Prostate gland (tissue), 2 donors: ENCODE measurements at regions not wholly inside any gene's neighbourhood (a gene's known extent, or its start where the extent isn't known, plus 50 kb on each side); places are given as distances from the start of the nearest gene placed in this dataset.

Source experiments
- DNase-seq: peaks from one replicate; pipeline ENCODE4 v3.0.0-alpha.2; 2019; ENCODE audit warnings: low spot score
- H3K27ac ChIP-seq, 2 donors: fragments of 200-600 bp; sonication (generic); 2 replicates each; pipeline ENCODE4 v1.5.1; 2017 to 2019
- H3K27me3 ChIP-seq: fragments of 200-600 bp; sonication (generic); replicated peaks from 2 replicates; pipeline ENCODE4 v1.5.1; 2019; ENCODE audit not compliant: insufficient read depth
- H3K36me3 ChIP-seq, 2 donors: fragments of 200-600 bp; sonication (generic); 1 replicate in 1 of 2; 2 replicates in 1 of 2; pipeline versions ENCODE4 v1.5.1 to v1.8.1; 2017 to 2019
- H3K4me1 ChIP-seq: fragments of 200-600 bp; sonication (generic); replicated peaks from 2 replicates; pipeline ENCODE4 v1.5.1; 2019
- H3K4me3 ChIP-seq, 2 donors: fragments of 200-600 bp; sonication (generic); 2 replicates each; pipeline ENCODE4 v1.5.1; 2017 to 2019
- H3K9me3 ChIP-seq: fragments of 200-600 bp; sonication (generic); 2 replicates; pipeline ENCODE4 v1.5.1; 2017
- CTCF ChIP-seq, 4 experiments: fragments of 200-600 bp in 2 of 4; fragments of 450-650 bp in 2 of 4; sonication (generic) in 2 of 4; IDR thresholded peaks; 1 replicate in 3 of 4; 2 replicates in 1 of 4; pipeline ENCODE4 v1.5.1; 2016 to 2019; ENCODE audit warnings: antibody characterized with exemption in 4 of 4, mild to moderate bottlenecking in 2 of 4, moderate library complexity in 2 of 4
- POLR2A ChIP-seq: fragments of 450-650 bp; IDR thresholded peaks from one replicate; pipeline ENCODE4 v1.6.1; 2016; ENCODE audit warnings: antibody characterized with exemption, mild to moderate bottlenecking
- POLR2AphosphoS5 ChIP-seq: sonication (generic); formaldehyde crosslinking; IDR thresholded peaks from one replicate; pipeline ENCODE4 v1.6.1; 2017; ENCODE audit warnings: antibody characterized with exemption
- WGBS: methylation state at CpG from one replicate; pipeline ENCODE4 v1.1.5; 2018; 5-methylcytosine and 5-hydroxymethylcytosine counted together
- intact Hi-C: fragments of 100-400 bp; cut with DNase I; formaldehyde crosslinking; loops from one replicate; pipeline ENCODE4 v1.14.2; 2022

- 83% methylated on average over 1 of the region's 1 CpG for WGBS
- H3K36me3 ChIP-seq: no peaks in the 10 kb centered on the region
Measured at GRCh38 chr10:78489034-78489433, 455.4 kb downstream of the RPS24 start.

GRCh38 chr10:78491812-78492211 is 458.1 kb downstream of the RPS24 start:
- TF ChIP-seq POLR2A (no peak), POLR2AphosphoS5 (no peak), CTCF (IDR thresholded peaks at IDR 0.05) (no peak)
- Histone ChIP-seq H3K4me3 (no peak overlapping the region), H3K36me3 (no peaks in the 10 kb centered on the region), H3K9me3 (no peaks in the 10 kb centered on the region), H3K27me3 (no peaks in the 10 kb centered on the region), H3K4me1 (no peaks in the 10 kb centered on the region), H3K27ac (no peak overlapping the region)
- DNase-seq: no peak
- 75% methylated on average over 5 of the region's 5 CpGs for WGBS
- intact Hi-C loops: no loop called here

More at GRCh38 chr10:78489034-78489433, 455.4 kb downstream of the RPS24 start:
- TF ChIP-seq POLR2A: no peak
- TF ChIP-seq POLR2AphosphoS5: no peak
- TF ChIP-seq CTCF (IDR thresholded peaks at IDR 0.05): no peak
- Histone ChIP-seq H3K27ac (no peak overlapping the region), H3K4me1 (no peaks in the 10 kb centered on the region), H3K4me3 (no peak overlapping the region), H3K27me3 (no peaks in the 10 kb centered on the region), H3K9me3 (no peaks in the 10 kb centered on the region)
- DNase-seq: no peak
- intact Hi-C loops: no loop called here

GRCh38 chr10:78492424-78492823 is 458.8 kb downstream of the RPS24 start:
- TF ChIP-seq POLR2AphosphoS5: no peak
- no peak for TF ChIP-seq POLR2A
- TF ChIP-seq CTCF (IDR thresholded peaks at IDR 0.05): no peak

GRCh38 chr10:78494179-78494578 is 460.5 kb downstream of the RPS24 start:
- Histone ChIP-seq H3K27me3 (no peaks in the 10 kb centered on the region), H3K27ac (no peak overlapping the region), H3K4me1 (no peaks in the 10 kb centered on the region), H3K4me3 (no peak overlapping the region), H3K9me3 (no peaks in the 10 kb centered on the region), H3K36me3 (no peaks in the 10 kb centered on the region)
- TF ChIP-seq POLR2AphosphoS5: no peak
- no peak for DNase-seq
- intact Hi-C loops: no loop called here

More at GRCh38 chr10:78492424-78492823, 458.8 kb downstream of the RPS24 start:
- DNase-seq: no peak
- Histone ChIP-seq H3K4me1 (no peaks in the 10 kb centered on the region), H3K27ac (no peak overlapping the region), H3K27me3 (no peaks in the 10 kb centered on the region), H3K9me3 (no peaks in the 10 kb centered on the region), H3K4me3 (no peak overlapping the region), H3K36me3 (no peaks in the 10 kb centered on the region)
- intact Hi-C loops: no loop called here

- Histone ChIP-seq H3K27me3 (no peaks in the 10 kb centered on the region), H3K27ac (no peak overlapping the region), H3K4me1 (peaks cover 3% of the 10 kb centered on the region), H3K9me3 (no peaks in the 10 kb centered on the region), H3K4me3 (no peak overlapping the region), H3K36me3 (no peaks in the 10 kb centered on the region)
- TF ChIP-seq POLR2A (no peak), CTCF (IDR thresholded peaks at IDR 0.05) (no peak)
- no peak for DNase-seq
- intact Hi-C loops: no loop called here
- 68% methylated on average over 6 of the region's 6 CpGs for WGBS
Measured at GRCh38 chr10:78502210-78502936, 468.7 kb downstream of the RPS24 start.
